Testis (tissue), 2 donors: ENCODE measurements at regions not wholly inside any gene's neighbourhood (a gene's known extent, or its start where the extent isn't known, plus 50 kb on each side); places are given as distances from the start of the nearest gene placed in this dataset.

Source experiments
- DNase-seq: peaks from one replicate; pipeline ENCODE4 v3.0.0-alpha.2; 2019
- H3K27ac ChIP-seq, 2 donors: fragments of 200-600 bp; sonication (generic); one replicate each; pipeline ENCODE4 v1.5.1; 2019
- H3K27me3 ChIP-seq: fragments of 200-600 bp; sonication (generic); one replicate; pipeline ENCODE4 v1.5.1; 2019
- H3K36me3 ChIP-seq: fragments of 200-600 bp; sonication (generic); one replicate; pipeline ENCODE4 v1.5.1; 2017; ENCODE audit warnings: low read depth; ENCODE audit errors: missing control alignments
- H3K4me1 ChIP-seq: fragments of 200-600 bp; sonication (generic); one replicate; pipeline ENCODE4 v1.5.1; 2019
- H3K4me3 ChIP-seq, 2 donors: fragments of 200-600 bp; sonication (generic); one replicate each; pipeline ENCODE4 v1.5.1; 2017 to 2019
- H3K9me3 ChIP-seq: fragments of 200-600 bp; sonication (generic); one replicate; pipeline ENCODE4 v1.5.1; 2017
- CTCF ChIP-seq, 3 experiments: fragments of 450-650 bp in 2 of 3; fragments of 200-600 bp in 1 of 3; sonication (generic) in 1 of 3; IDR thresholded peaks; one replicate each; pipeline ENCODE4 v1.5.1; 2016 to 2019; ENCODE audit warnings: antibody characterized with exemption in 3 of 3, mild to moderate bottlenecking in 2 of 3, moderate library complexity in 1 of 3
- POLR2A ChIP-seq: fragments of 450-650 bp; IDR thresholded peaks from one replicate; pipeline ENCODE4 v1.6.1; 2017; ENCODE audit warnings: antibody characterized with exemption, mild to moderate bottlenecking, moderate library complexity
- WGBS, 2 donors: methylation state at CpG; one replicate each; pipeline ENCODE4 v1.1.5; 2018; 5-methylcytosine and 5-hydroxymethylcytosine counted together
- intact Hi-C: fragments of 100-400 bp; cut with DNase I; formaldehyde crosslinking; loops from one replicate; pipeline ENCODE4 v1.15.1; 2023; ENCODE audit warnings: low total_unique reads

- no peaks in the 10 kb centered on the region for H3K9me3 ChIP-seq
- intact Hi-C loops: no loop called here
- no peaks in the 10 kb centered on the region for H3K36me3 ChIP-seq
- no peak overlapping the region for H3K4me3 ChIP-seq
- no peak overlapping the region for H3K27ac ChIP-seq
- H3K4me1 ChIP-seq: no peaks in the 10 kb centered on the region
- H3K27me3 ChIP-seq: no peaks in the 10 kb centered on the region
- 28 to 52% methylated on average over 4 of the region's 4 CpGs for WGBS, 2 donors
- no peak for DNase-seq
- TF ChIP-seq CTCF (IDR thresholded peaks at IDR 0.05) (no peak), POLR2A (no peak)
Measured at GRCh38 chr5:155068616-155069100, 55.1 kb downstream of the KIF4B start.

- no peaks in the 10 kb centered on the region for H3K36me3 ChIP-seq
- no peak for DNase-seq
- intact Hi-C loops: no loop called here
- H3K4me3 ChIP-seq: no peak overlapping the region
- H3K27ac ChIP-seq: no peak overlapping the region
- 81 to 92% methylated on average over 3 of the region's 3 CpGs for WGBS, 2 donors
- no peaks in the 10 kb centered on the region for H3K9me3 ChIP-seq
- TF ChIP-seq POLR2A (no peak), CTCF (IDR thresholded peaks at IDR 0.05) (no peak)
- H3K27me3 ChIP-seq: no peaks in the 10 kb centered on the region
- H3K4me1 ChIP-seq: no peaks in the 10 kb centered on the region
Measured at GRCh38 chr5:155069961-155070360, 56.4 kb downstream of the KIF4B start.

GRCh38 chr5:155070781-155071180 lies 57.2 kb downstream of the KIF4B start:
- Histone ChIP-seq H3K4me3 (no peak overlapping the region), H3K36me3 (no peaks in the 10 kb centered on the region), H3K4me1 (no peaks in the 10 kb centered on the region), H3K27ac (no peak overlapping the region), H3K9me3 (no peaks in the 10 kb centered on the region), H3K27me3 (no peaks in the 10 kb centered on the region)
- DNase-seq: no peak
- intact Hi-C loops: no loop called here
- TF ChIP-seq CTCF (IDR thresholded peaks at IDR 0.05) (no peak), POLR2A (no peak)

- no peak for DNase-seq
- no peaks in the 10 kb centered on the region for H3K27me3 ChIP-seq
- no peaks in the 10 kb centered on the region for H3K4me1 ChIP-seq
- TF ChIP-seq POLR2A (no peak), CTCF (IDR thresholded peaks at IDR 0.05) (no peak)
- 88 to 90% methylated on average over 5 of the region's 5 CpGs for WGBS, 2 donors
- no peak overlapping the region for H3K4me3 ChIP-seq
- no peaks in the 10 kb centered on the region for H3K9me3 ChIP-seq
- intact Hi-C loops: no loop called here
- H3K36me3 ChIP-seq: no peaks in the 10 kb centered on the region
- H3K27ac ChIP-seq: no peak overlapping the region
Measured at GRCh38 chr5:155076379-155076778, 62.8 kb downstream of the KIF4B start.

GRCh38 chr5:155079698-155080097 lies 66.1 kb downstream of the KIF4B start:
- Histone ChIP-seq H3K4me3 (no peak overlapping the region), H3K4me1 (no peaks in the 10 kb centered on the region), H3K27me3 (no peaks in the 10 kb centered on the region), H3K27ac (no peak overlapping the region), H3K36me3 (no peaks in the 10 kb centered on the region), H3K9me3 (no peaks in the 10 kb centered on the region)
- no peak for DNase-seq
- intact Hi-C loops: no loop called here
- TF ChIP-seq CTCF (IDR thresholded peaks at IDR 0.05): no peak
- TF ChIP-seq POLR2A: no peak
- WGBS, 2 donors: 72 to 81% methylated on average over 3 of the region's 3 CpGs
